ENCODE measurements at regions not wholly inside any gene's neighbourhood (a gene's known extent, or its start where the extent isn't known, plus 50 kb on each side); places are given as distances from the start of the nearest gene placed in this dataset.

DNA sequence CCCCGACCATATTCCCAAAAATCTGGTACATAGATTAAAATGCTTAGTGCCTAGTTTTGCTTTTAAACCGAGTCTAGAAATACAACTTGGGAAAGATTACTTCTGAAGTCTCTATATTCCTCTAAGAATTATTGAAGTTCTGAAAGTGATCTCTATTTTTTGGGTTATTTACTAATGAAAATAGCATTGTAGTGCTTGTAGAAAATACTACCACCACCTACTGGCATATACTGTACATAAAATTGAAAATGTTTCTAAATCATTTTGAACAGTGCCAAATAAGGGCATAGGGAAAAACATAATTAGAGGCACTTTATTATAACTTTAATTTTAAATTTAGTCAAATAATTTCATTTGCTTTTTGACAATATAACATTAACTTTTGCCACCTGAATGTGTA, 1399.6 kb upstream of the ZEB2 start:
- H3K4me3 ChIP-seq (ENCODE audit: low read depth, low read length): no peak overlapping the region
- TF ChIP-seq, protein P1, sequence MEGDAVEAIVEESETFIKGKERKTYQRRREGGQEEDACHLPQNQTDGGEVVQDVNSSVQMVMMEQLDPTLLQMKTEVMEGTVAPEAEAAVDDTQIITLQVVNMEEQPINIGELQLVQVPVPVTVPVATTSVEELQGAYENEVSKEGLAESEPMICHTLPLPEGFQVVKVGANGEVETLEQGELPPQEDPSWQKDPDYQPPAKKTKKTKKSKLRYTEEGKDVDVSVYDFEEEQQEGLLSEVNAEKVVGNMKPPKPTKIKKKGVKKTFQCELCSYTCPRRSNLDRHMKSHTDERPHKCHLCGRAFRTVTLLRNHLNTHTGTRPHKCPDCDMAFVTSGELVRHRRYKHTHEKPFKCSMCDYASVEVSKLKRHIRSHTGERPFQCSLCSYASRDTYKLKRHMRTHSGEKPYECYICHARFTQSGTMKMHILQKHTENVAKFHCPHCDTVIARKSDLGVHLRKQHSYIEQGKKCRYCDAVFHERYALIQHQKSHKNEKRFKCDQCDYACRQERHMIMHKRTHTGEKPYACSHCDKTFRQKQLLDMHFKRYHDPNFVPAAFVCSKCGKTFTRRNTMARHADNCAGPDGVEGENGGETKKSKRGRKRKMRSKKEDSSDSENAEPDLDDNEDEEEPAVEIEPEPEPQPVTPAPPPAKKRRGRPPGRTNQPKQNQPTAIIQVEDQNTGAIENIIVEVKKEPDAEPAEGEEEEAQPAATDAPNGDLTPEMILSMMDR (IDR thresholded peaks at IDR 0.05; ENCODE audit: low read depth, low read length, missing control alignments): no peak
- H3K36me3 ChIP-seq (replicated peaks): no peaks in the 10 kb centered on the region
- H3K27ac ChIP-seq: no peak overlapping the region
- DNase-seq: no peak
- no peaks in the 10 kb centered on the region for H3K27me3 ChIP-seq (replicated peaks)
- in situ Hi-C loops (cut with HindIII; ENCODE audit: low pct_ligation_motif_present, low sequenced_read_pairs): no loop called here

DNA sequence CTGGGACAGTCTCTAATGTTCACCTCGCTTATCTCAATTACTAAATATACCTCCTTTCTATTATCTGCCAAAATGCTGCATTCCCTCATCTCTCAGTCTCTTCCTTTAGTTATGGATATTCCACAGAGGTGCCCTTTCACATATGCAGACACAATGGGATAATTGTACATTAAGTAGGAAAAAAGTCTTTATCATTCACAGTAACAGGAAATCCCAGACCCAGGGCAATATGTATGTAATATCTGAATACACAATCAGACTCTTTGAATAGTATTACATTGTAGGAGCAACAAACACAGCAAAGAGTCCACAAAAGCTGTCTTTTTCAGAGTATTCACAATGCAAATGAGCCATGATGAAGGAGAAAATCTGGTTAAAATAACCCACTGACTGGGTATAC, 1399.0 kb upstream of the ZEB2 start:
- DNase-seq: no peak
- Histone ChIP-seq H3K27ac (no peak overlapping the region), H3K4me3 (ENCODE audit: low read depth, low read length) (no peak overlapping the region), H3K36me3 (replicated peaks) (no peaks in the 10 kb centered on the region), H3K27me3 (replicated peaks) (no peaks in the 10 kb centered on the region)
- in situ Hi-C loops (cut with HindIII; ENCODE audit: low pct_ligation_motif_present, low sequenced_read_pairs): no loop called here
- TF ChIP-seq, protein P1 (IDR thresholded peaks at IDR 0.05; ENCODE audit: low read depth, low read length, missing control alignments): no peak

DNA sequence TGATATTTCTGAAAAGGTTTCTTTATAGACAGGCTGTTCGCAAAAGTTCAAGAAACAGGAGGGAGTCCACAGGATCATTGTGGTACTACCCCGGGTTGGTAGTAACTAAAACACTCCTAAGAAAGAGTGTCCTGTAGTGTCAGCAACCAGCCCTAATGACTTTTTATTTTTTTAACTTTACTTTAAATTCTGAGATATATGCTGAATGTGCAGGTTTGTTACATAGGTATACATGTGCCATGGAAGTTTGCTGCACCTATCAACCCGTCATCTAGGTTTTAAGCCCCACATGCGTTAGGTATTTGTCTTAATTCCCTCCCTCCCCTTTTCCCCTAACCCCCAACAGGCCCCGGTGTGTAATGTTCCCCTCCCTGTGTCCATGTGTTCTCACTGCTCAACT, 1396.9 kb upstream of the ZEB2 start:
- no peaks in the 10 kb centered on the region for H3K36me3 ChIP-seq (replicated peaks)
- H3K4me3 ChIP-seq (ENCODE audit: low read depth, low read length): no peak overlapping the region
- in situ Hi-C loops (cut with HindIII; ENCODE audit: low pct_ligation_motif_present, low sequenced_read_pairs): no loop called here
- DNase-seq: no peak
- H3K27me3 ChIP-seq (replicated peaks): no peaks in the 10 kb centered on the region
- no peak overlapping the region for H3K27ac ChIP-seq
- TF ChIP-seq, protein P1 (IDR thresholded peaks at IDR 0.05; ENCODE audit: low read depth, low read length, missing control alignments): no peak

DNA sequence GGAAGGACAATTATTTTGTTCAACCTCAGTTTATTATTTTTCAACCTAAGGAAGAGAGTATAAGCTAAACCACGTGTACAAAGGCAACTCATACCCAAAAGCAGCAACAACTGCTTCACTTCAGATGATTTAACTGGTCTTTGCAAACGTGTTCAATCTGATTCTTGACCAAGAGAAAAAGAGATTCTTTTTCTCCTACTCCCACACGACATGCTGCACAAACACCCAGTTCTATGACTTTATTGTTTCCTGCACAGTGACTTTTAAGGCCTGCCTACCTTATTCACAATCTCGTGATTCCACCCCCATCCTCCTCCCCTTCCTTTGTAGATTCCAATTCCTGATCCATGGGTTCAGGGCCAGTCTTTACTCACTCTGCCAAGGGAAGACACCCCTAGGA, 1394.8 kb upstream of the ZEB2 start:
- Histone ChIP-seq H3K36me3 (replicated peaks) (no peaks in the 10 kb centered on the region), H3K27me3 (replicated peaks) (no peaks in the 10 kb centered on the region), H3K4me3 (ENCODE audit: low read depth, low read length) (no peak overlapping the region), H3K27ac (no peak overlapping the region)
- DNase-seq: no peak
- TF ChIP-seq, protein P1 (IDR thresholded peaks at IDR 0.05; ENCODE audit: low read depth, low read length, missing control alignments): no peak
- in situ Hi-C loops (cut with HindIII; ENCODE audit: low pct_ligation_motif_present, low sequenced_read_pairs): no loop called here

DNA sequence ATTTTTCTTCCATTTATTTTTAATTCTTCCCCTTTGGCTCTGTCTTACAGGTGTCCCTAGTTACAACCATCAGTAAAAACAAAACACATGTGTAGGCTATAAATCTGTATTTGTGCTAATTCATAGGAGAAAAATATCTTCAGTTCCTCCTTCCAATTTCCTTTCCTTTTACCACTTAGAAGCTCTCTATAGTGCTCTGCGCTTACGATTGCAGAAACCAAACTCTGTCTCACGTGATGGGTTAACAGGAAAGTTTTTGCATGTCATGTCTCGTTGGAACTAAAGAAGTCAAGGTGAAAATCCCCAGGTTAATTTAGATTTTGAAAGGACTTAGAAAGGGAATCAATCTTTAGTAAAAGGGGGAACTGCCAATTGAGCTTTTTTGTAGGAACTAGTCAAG, 1390.5 kb upstream of the ZEB2 start:
- TF ChIP-seq, protein P1 (IDR thresholded peaks at IDR 0.05; ENCODE audit: low read depth, low read length, missing control alignments): no peak
- no peaks in the 10 kb centered on the region for H3K36me3 ChIP-seq (replicated peaks)
- no peaks in the 10 kb centered on the region for H3K27me3 ChIP-seq (replicated peaks)
- H3K27ac ChIP-seq: no peak overlapping the region
- no peak overlapping the region for H3K4me3 ChIP-seq (ENCODE audit: low read depth, low read length)
- in situ Hi-C loops (cut with HindIII; ENCODE audit: low pct_ligation_motif_present, low sequenced_read_pairs): no loop called here
- DNase-seq: no peak

DNA sequence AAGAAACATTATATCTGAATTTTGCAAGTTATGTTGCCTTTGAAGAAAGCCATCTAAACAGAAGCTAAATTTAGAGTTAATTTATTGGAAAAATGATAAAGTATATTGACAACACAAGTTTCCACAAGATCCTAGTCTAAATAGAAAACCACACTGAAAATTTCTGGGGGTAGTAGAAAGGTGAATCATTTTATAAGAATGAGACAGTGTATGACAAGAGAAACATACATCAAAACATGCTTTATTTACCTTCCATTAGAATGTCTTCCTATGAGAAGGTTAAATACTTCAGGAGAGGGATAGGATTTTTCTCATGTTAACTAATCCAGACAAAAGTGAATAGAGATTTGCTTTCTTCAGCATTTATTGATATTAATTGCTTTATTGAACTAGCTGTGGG, 1389.8 kb upstream of the ZEB2 start:
- Histone ChIP-seq H3K4me3 (ENCODE audit: low read depth, low read length) (no peak overlapping the region), H3K27ac (no peak overlapping the region), H3K27me3 (replicated peaks) (no peaks in the 10 kb centered on the region), H3K36me3 (replicated peaks) (no peaks in the 10 kb centered on the region)
- in situ Hi-C loops (cut with HindIII; ENCODE audit: low pct_ligation_motif_present, low sequenced_read_pairs): no loop called here
- no peak for DNase-seq
- TF ChIP-seq, protein P1 (IDR thresholded peaks at IDR 0.05; ENCODE audit: low read depth, low read length, missing control alignments): no peak
